Kasumi-1 (cell line): ENCODE measurements at regions not wholly inside any gene's neighbourhood (a gene's known extent, or its start where the extent isn't known, plus 50 kb on each side); places are given as distances from the start of the nearest gene placed in this dataset.
"Not testable (repeated sequence)": the region's sequence is repeated elsewhere in the genome, so short reads cannot be mapped to it uniquely, and the experiment has no call there.

ENCODE experiments used
- DNase-seq, 2 experiments: peaks; one replicate each; lab custom pipeline; 2025; lab: John Stamatoyannopoulos, UW

- DNase-seq, result not testable (repeated sequence)
Observed at GRCh38 chr17:6373599-6373998, 61.3 kb downstream of the AIPL1 start.

GRCh38 chr17:6366221-6366666, 68.7 kb downstream of the AIPL1 start:
- DNase-seq, result no peak

GRCh38 chr17:6365200-6365943, 69.5 kb downstream of the AIPL1 start:
- DNase-seq, result no peak

- no peak for DNase-seq
Observed at GRCh38 chr17:6361733-6362132, 73.2 kb downstream of the AIPL1 start.

GRCh38 chr17:6358131-6358530, 76.8 kb downstream of the AIPL1 start:
- no peak for DNase-seq

- DNase-seq, result no peak
Observed at GRCh38 chr17:6356562-6356961, 78.4 kb downstream of the AIPL1 start.

- DNase-seq, result no peak
Observed at GRCh38 chr17:6355196-6355595, 79.7 kb downstream of the AIPL1 start.

GRCh38 chr17:6352801-6353560, 81.9 kb downstream of the AIPL1 start:
- DNase-seq, result no peak

- DNase-seq, result no peak
Observed at GRCh38 chr17:6352016-6352415, 82.9 kb downstream of the AIPL1 start.

- no peak for DNase-seq
Observed at GRCh38 chr17:6350806-6351205, 84.1 kb downstream of the AIPL1 start.

- DNase-seq, result no peak
Observed at GRCh38 chr17:6348891-6349290, 86.0 kb downstream of the AIPL1 start.

- DNase-seq, result no peak
Observed at GRCh38 chr17:6347776-6348175, 87.1 kb downstream of the AIPL1 start.

- no peak for DNase-seq
Observed at GRCh38 chr17:6346986-6347385, 87.9 kb downstream of the AIPL1 start.

- no peak for DNase-seq
Observed at GRCh38 chr17:6346156-6346786, 88.7 kb downstream of the AIPL1 start.

- DNase-seq, result no peak
Observed at GRCh38 chr17:6343736-6344135, 91.2 kb downstream of the AIPL1 start.

- no peak for DNase-seq
Observed at GRCh38 chr17:6343191-6343590, 91.7 kb downstream of the AIPL1 start.

- DNase-seq, result no peak
Observed at GRCh38 chr17:6340708-6341107, 94.2 kb downstream of the AIPL1 start.

GRCh38 chr17:6334386-6334785, 100.5 kb downstream of the AIPL1 start:
- DNase-seq, result no peak

- DNase-seq, result no peak
Observed at GRCh38 chr17:6330936-6331335, 104.0 kb downstream of the AIPL1 start.

GRCh38 chr17:6328279-6328678, 106.6 kb downstream of the AIPL1 start:
- no peak for DNase-seq

GRCh38 chr17:6327007-6327406, 107.9 kb downstream of the AIPL1 start:
- DNase-seq, result no peak

GRCh38 chr17:6326483-6326882, 108.4 kb downstream of the AIPL1 start:
- no peak for DNase-seq

- no peak for DNase-seq
Observed at GRCh38 chr17:6325741-6326140, 109.2 kb downstream of the AIPL1 start.
